Memory B cell (primary cell): ENCODE measurements at regions not wholly inside any gene's neighbourhood (a gene's known extent, or its start where the extent isn't known, plus 50 kb on each side); places are given as distances from the start of the nearest gene placed in this dataset.
"Not testable (repeated sequence)": the region's sequence is repeated elsewhere in the genome, so short reads cannot be mapped to it uniquely, and the experiment has no call there.

Experiments
- ATAC-seq: fragments of 150-1000 bp; cut with Tn5 transposase; 2 replicates; pipeline ENCODE4 v1.10.0; 2021; ENCODE audit warnings: low read depth, mild to moderate bottlenecking, moderate library complexity
- DNase-seq, 2 donors: peaks; one replicate each; pipeline ENCODE4 v3.0.0; 2022; ENCODE audit warnings: low spot score in 2 of 2
- H3K27ac Mint-ChIP-seq: one replicate; pipeline ENCODE4 v1.8.0; 2022; ENCODE audit warnings: mild to moderate bottlenecking, moderate library complexity, mixed read lengths
- H3K27me3 Mint-ChIP-seq: one replicate; pipeline ENCODE4 v1.8.0; 2022; ENCODE audit warnings: mixed read lengths
- H3K36me3 Mint-ChIP-seq: one replicate; pipeline ENCODE4 v1.8.0; 2022; ENCODE audit warnings: mild to moderate bottlenecking, mixed read lengths
- H3K4me1 Mint-ChIP-seq: one replicate; pipeline ENCODE4 v1.8.0; 2022; ENCODE audit warnings: mixed read lengths
- H3K4me3 Mint-ChIP-seq: one replicate; pipeline ENCODE4 v1.8.0; 2022; ENCODE audit warnings: mild to moderate bottlenecking, moderate library complexity, mixed read lengths
- H3K9me3 Mint-ChIP-seq: one replicate; pipeline ENCODE4 v1.8.0; 2022; ENCODE audit warnings: mixed read lengths

GRCh38 chr10:95137990-95138625, 55.9 kb upstream of the ACSM6 start:
- not testable (repeated sequence) for H3K4me1 Mint-ChIP-seq, H3K9me3 Mint-ChIP-seq, DNase-seq, H3K27ac Mint-ChIP-seq, ATAC-seq, H3K4me3 Mint-ChIP-seq, H3K27me3 Mint-ChIP-seq
- peaks cover 34% of the 10 kb centered on the region for H3K36me3 Mint-ChIP-seq

GRCh38 chr10:95134490-95134889, 59.5 kb upstream of the ACSM6 start:
- ATAC-seq = no peak
- H3K27me3 Mint-ChIP-seq = no peaks in the 10 kb centered on the region
- H3K9me3 Mint-ChIP-seq = no peaks in the 10 kb centered on the region
- no peak overlapping the region for H3K27ac Mint-ChIP-seq
- H3K4me1 Mint-ChIP-seq = no peaks in the 10 kb centered on the region
- no peak overlapping the region for H3K4me3 Mint-ChIP-seq
- no peak for DNase-seq
- peaks cover 12% of the 10 kb centered on the region for H3K36me3 Mint-ChIP-seq

- peaks cover 2% of the 10 kb centered on the region for H3K9me3 Mint-ChIP-seq
- H3K36me3 Mint-ChIP-seq = peaks cover 16% of the 10 kb centered on the region
- no peak overlapping the region for H3K27ac Mint-ChIP-seq
- DNase-seq = no peak
- ATAC-seq = no peak
- no peaks in the 10 kb centered on the region for H3K4me1 Mint-ChIP-seq
- no peaks in the 10 kb centered on the region for H3K27me3 Mint-ChIP-seq
- no peak overlapping the region for H3K4me3 Mint-ChIP-seq
Measured at GRCh38 chr10:95133997-95134396, 60.0 kb upstream of the ACSM6 start.

- DNase-seq (peak; percentile 73 to 79), ATAC-seq (peak; percentile 78)
- H3K9me3 Mint-ChIP-seq = peaks cover 2% of the 10 kb centered on the region
- no peaks in the 10 kb centered on the region for H3K27me3 Mint-ChIP-seq
- no peak overlapping the region for H3K27ac Mint-ChIP-seq
- peaks cover 16% of the 10 kb centered on the region for H3K36me3 Mint-ChIP-seq
- no peaks in the 10 kb centered on the region for H3K4me1 Mint-ChIP-seq
- no peak overlapping the region for H3K4me3 Mint-ChIP-seq
Measured at GRCh38 chr10:95133016-95133752, 60.9 kb upstream of the ACSM6 start.

GRCh38 chr10:95130429-95130828, 61.1 kb upstream of the CYP2C8 start:
- H3K4me1 Mint-ChIP-seq, ATAC-seq, H3K4me3 Mint-ChIP-seq, DNase-seq, H3K9me3 Mint-ChIP-seq, H3K36me3 Mint-ChIP-seq, H3K27ac Mint-ChIP-seq, H3K27me3 Mint-ChIP-seq: not testable (repeated sequence)

GRCh38 chr10:95125582-95125981, 56.3 kb upstream of the CYP2C8 start:
- Mint-ChIP-seq H3K4me1 (no peaks in the 10 kb centered on the region), H3K27ac (no peak overlapping the region), H3K27me3 (peaks cover 15% of the 10 kb centered on the region), H3K9me3 (peaks cover 8% of the 10 kb centered on the region), H3K36me3 (peaks cover 16% of the 10 kb centered on the region), H3K4me3 (no peak overlapping the region)
- ATAC-seq = no peak
- no peak for DNase-seq

GRCh38 chr10:95122736-95123135, 53.4 kb upstream of the CYP2C8 start:
- no peak overlapping the region for H3K4me3 Mint-ChIP-seq
- ATAC-seq (no peak), DNase-seq (no peak)
- no peaks in the 10 kb centered on the region for H3K4me1 Mint-ChIP-seq
- peaks cover 18% of the 10 kb centered on the region for H3K9me3 Mint-ChIP-seq
- peaks cover 16% of the 10 kb centered on the region for H3K36me3 Mint-ChIP-seq
- H3K27ac Mint-ChIP-seq = no peak overlapping the region
- peaks cover 24% of the 10 kb centered on the region for H3K27me3 Mint-ChIP-seq

GRCh38 chr10:95121904-95122303, 52.6 kb upstream of the CYP2C8 start:
- Mint-ChIP-seq H3K27ac (no peak overlapping the region), H3K4me1 (no peaks in the 10 kb centered on the region), H3K4me3 (no peak overlapping the region), H3K9me3 (peaks cover 19% of the 10 kb centered on the region), H3K36me3 (peaks cover 16% of the 10 kb centered on the region), H3K27me3 (peaks cover 25% of the 10 kb centered on the region)
- DNase-seq (no peak), ATAC-seq (no peak)
